Activated naive CD4-positive, alpha-beta T cell treated with anti-CD3 and anti-CD28 coated beads, Interleukin-2, amount 50 U/mL, for 24 hours (primary cell): ENCODE measurements at regions not wholly inside any gene's neighbourhood (a gene's known extent, or its start where the extent isn't known, plus 50 kb on each side); places are given as distances from the start of the nearest gene placed in this dataset.

ENCODE experiments used
- H3K27ac Mint-ChIP-seq: one replicate; pipeline ENCODE4 v1.8.0; 2021; ENCODE audit warnings: mild to moderate bottlenecking, mixed read lengths
- H3K27me3 Mint-ChIP-seq: one replicate; pipeline ENCODE4 v1.8.0; 2021; ENCODE audit warnings: mixed read lengths
- H3K36me3 Mint-ChIP-seq: one replicate; pipeline ENCODE4 v1.8.0; 2021; ENCODE audit warnings: mixed read lengths
- H3K4me1 Mint-ChIP-seq: one replicate; pipeline ENCODE4 v1.8.0; 2021; ENCODE audit warnings: mixed read lengths
- H3K4me3 Mint-ChIP-seq: one replicate; pipeline ENCODE4 v1.8.0; 2021; ENCODE audit warnings: mild to moderate bottlenecking, mixed read lengths
- H3K9me3 Mint-ChIP-seq: one replicate; pipeline ENCODE4 v1.8.0; 2021; ENCODE audit warnings: mixed read lengths

DNA sequence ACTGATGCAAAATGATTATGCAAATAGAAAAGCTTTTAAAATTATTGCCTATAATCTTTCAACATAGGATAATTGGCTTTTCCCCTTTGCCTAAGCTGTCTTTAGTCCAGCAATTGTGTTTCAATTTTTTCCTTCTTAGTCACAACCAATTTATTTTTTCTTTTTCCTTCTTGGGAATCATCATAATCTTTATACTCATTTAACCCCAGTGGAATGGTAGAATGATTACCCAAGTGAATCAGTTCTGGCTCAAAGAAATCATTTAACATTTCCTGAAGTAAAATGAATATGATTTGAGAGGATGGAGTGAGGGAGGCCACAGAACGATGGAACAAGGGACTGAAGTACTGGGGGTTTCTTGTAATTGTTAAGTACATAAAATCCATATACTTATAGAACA, 93.0 kb upstream of the CRIM1 start:
- H3K27me3 Mint-ChIP-seq = no peaks in the 10 kb centered on the region
- H3K27ac Mint-ChIP-seq = no peak overlapping the region
- peaks cover 2% of the 10 kb centered on the region for H3K36me3 Mint-ChIP-seq
- peaks cover 13% of the 10 kb centered on the region for H3K9me3 Mint-ChIP-seq
- H3K4me3 Mint-ChIP-seq = no peak overlapping the region
- H3K4me1 Mint-ChIP-seq = no peaks in the 10 kb centered on the region

DNA sequence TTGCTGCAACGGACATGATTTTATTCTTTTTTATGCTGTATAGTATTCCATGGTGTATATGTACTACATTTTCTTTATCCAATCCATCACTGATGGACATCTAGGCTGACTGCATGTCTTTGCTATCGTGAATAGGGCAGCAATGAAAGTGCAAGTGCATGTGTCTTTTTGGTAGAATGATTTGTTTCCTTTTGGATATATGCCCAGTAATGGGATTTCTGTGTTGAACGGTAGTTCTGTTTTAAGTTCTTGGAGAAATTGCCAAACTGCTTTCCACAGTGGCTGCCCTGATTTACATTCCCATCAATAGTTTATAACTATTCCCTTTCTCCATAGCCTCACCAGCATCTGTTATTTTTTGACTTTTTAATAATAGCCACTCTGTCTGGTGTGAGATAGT, 99.7 kb upstream of the CRIM1 start:
- H3K9me3 Mint-ChIP-seq = no peaks in the 10 kb centered on the region
- H3K36me3 Mint-ChIP-seq = no peaks in the 10 kb centered on the region
- no peaks in the 10 kb centered on the region for H3K4me1 Mint-ChIP-seq
- no peak overlapping the region for H3K27ac Mint-ChIP-seq
- H3K27me3 Mint-ChIP-seq = no peaks in the 10 kb centered on the region
- no peak overlapping the region for H3K4me3 Mint-ChIP-seq

GRCh38 chr2:36253086-36253485, 102.5 kb upstream of the CRIM1 start:
- Mint-ChIP-seq H3K36me3 (no peaks in the 10 kb centered on the region), H3K4me1 (peaks cover 9% of the 10 kb centered on the region), H3K27ac (no peak overlapping the region), H3K9me3 (no peaks in the 10 kb centered on the region), H3K27me3 (no peaks in the 10 kb centered on the region), H3K4me3 (no peak overlapping the region)

GRCh38 chr2:36246320-36246990, 109.1 kb upstream of the CRIM1 start:
- H3K4me3 Mint-ChIP-seq = peak overlapping the region; percentile 83
- H3K36me3 Mint-ChIP-seq = peaks cover 2% of the 10 kb centered on the region
- H3K4me1 Mint-ChIP-seq = peaks cover 73% of the 10 kb centered on the region
- no peaks in the 10 kb centered on the region for H3K27me3 Mint-ChIP-seq
- peak overlapping the region; percentile 91 for H3K27ac Mint-ChIP-seq
- H3K9me3 Mint-ChIP-seq = no peaks in the 10 kb centered on the region

- Mint-ChIP-seq H3K4me1 (peaks cover 82% of the 10 kb centered on the region), H3K27ac (peak overlapping the region; percentile 72), H3K4me3 (peak overlapping the region; percentile 55), H3K27me3 (no peaks in the 10 kb centered on the region), H3K9me3 (no peaks in the 10 kb centered on the region), H3K36me3 (peaks cover 2% of the 10 kb centered on the region)
Measured at GRCh38 chr2:36245651-36246050, 109.9 kb upstream of the CRIM1 start.

DNA sequence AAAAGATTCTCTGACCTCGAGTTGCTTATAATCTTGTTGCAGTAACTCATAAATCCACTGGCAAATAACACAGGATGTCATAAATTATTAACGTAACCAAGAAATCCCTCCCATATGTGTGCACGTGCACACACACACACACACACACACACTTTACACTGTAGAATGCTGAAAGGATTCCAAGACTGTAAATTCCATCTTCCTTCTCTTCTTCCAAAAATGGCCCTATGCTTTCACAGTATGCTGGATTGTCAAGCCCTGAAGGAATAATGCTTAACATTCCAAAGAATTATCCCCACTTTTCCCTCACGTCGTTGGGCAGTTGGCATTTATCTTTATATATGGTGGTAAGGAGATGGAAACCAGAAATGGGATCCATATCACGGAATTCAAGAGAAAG, 117.5 kb upstream of the CRIM1 start:
- no peak overlapping the region for H3K4me3 Mint-ChIP-seq
- no peaks in the 10 kb centered on the region for H3K27me3 Mint-ChIP-seq
- no peaks in the 10 kb centered on the region for H3K36me3 Mint-ChIP-seq
- H3K27ac Mint-ChIP-seq = no peak overlapping the region
- H3K9me3 Mint-ChIP-seq = no peaks in the 10 kb centered on the region
- peaks cover 43% of the 10 kb centered on the region for H3K4me1 Mint-ChIP-seq

- no peaks in the 10 kb centered on the region for H3K36me3 Mint-ChIP-seq
- no peaks in the 10 kb centered on the region for H3K9me3 Mint-ChIP-seq
- no peak overlapping the region for H3K27ac Mint-ChIP-seq
- H3K27me3 Mint-ChIP-seq = no peaks in the 10 kb centered on the region
- H3K4me1 Mint-ChIP-seq = peaks cover 21% of the 10 kb centered on the region
- no peak overlapping the region for H3K4me3 Mint-ChIP-seq
Measured at GRCh38 chr2:36235882-36236281, 119.7 kb upstream of the CRIM1 start.

DNA sequence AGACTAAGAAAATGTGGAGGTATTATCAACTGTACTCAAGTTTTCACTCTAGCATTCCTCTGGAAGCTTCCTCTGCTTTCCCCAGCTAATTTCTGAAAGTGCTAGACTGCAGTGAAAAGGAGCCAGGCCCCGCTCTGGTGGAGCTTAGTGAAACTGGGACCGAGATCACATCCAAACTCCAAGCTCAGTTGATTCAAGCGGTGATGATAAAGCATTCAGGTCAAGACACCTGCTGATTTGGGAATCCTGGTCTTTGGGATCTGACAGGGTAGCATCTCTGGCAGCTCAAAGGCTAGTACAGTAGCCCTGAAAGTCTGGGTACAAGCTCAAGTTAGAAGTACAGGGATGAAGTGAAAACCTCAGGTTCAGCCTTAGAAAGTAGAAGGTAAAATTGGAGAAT, 120.2 kb upstream of the CRIM1 start:
- Mint-ChIP-seq H3K9me3 (no peaks in the 10 kb centered on the region), H3K4me3 (no peak overlapping the region), H3K27ac (no peak overlapping the region), H3K27me3 (no peaks in the 10 kb centered on the region), H3K4me1 (peaks cover 16% of the 10 kb centered on the region), H3K36me3 (no peaks in the 10 kb centered on the region)

DNA sequence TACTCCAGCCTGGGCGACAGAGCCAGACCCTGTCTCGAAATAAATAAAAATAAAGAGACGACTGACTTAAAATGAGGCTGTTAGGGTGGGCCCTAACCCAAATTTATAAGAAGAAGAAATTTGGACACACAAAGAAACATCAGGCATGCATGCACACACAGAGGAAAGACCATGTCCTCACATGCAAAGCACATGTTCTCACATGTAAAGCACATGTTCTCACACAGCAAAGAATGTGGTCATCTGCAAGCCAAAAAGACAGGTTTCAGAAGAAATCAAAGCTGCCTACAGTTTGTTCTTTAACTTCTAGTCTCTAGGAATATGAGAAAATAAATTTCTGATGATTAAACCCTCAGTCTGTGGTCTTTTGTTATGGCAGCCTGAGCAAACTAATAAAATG, 132.3 kb upstream of the CRIM1 start:
- no peak overlapping the region for H3K27ac Mint-ChIP-seq
- H3K27me3 Mint-ChIP-seq = no peaks in the 10 kb centered on the region
- H3K4me3 Mint-ChIP-seq = no peak overlapping the region

GRCh38 chr2:36222485-36222884, 133.1 kb upstream of the CRIM1 start:
- Mint-ChIP-seq H3K27me3 (no peaks in the 10 kb centered on the region), H3K27ac (no peak overlapping the region), H3K36me3 (no peaks in the 10 kb centered on the region), H3K9me3 (no peaks in the 10 kb centered on the region), H3K4me3 (no peak overlapping the region), H3K4me1 (no peaks in the 10 kb centered on the region)

More for the DNA sequence above, 132.3 kb upstream of the CRIM1 start:
- Mint-ChIP-seq H3K4me1 (no peaks in the 10 kb centered on the region), H3K9me3 (no peaks in the 10 kb centered on the region), H3K36me3 (no peaks in the 10 kb centered on the region)

- H3K9me3 Mint-ChIP-seq = peaks cover 7% of the 10 kb centered on the region
- H3K36me3 Mint-ChIP-seq = peaks cover 3% of the 10 kb centered on the region
- no peak overlapping the region for H3K27ac Mint-ChIP-seq
- peaks cover 2% of the 10 kb centered on the region for H3K27me3 Mint-ChIP-seq
- no peaks in the 10 kb centered on the region for H3K4me1 Mint-ChIP-seq
- H3K4me3 Mint-ChIP-seq = no peak overlapping the region
Measured at GRCh38 chr2:36214691-36215090, 140.9 kb upstream of the CRIM1 start.

GRCh38 chr2:36203366-36203765, 152.2 kb upstream of the CRIM1 start:
- Mint-ChIP-seq H3K4me1 (no peaks in the 10 kb centered on the region), H3K27ac (no peak overlapping the region), H3K27me3 (peaks cover 2% of the 10 kb centered on the region), H3K36me3 (no peaks in the 10 kb centered on the region), H3K4me3 (no peak overlapping the region), H3K9me3 (peaks cover 8% of the 10 kb centered on the region)

GRCh38 chr2:36197181-36197971, 158.2 kb upstream of the CRIM1 start:
- Mint-ChIP-seq H3K36me3 (no peaks in the 10 kb centered on the region), H3K4me3 (no peak overlapping the region), H3K9me3 (peaks cover 8% of the 10 kb centered on the region), H3K27ac (no peak overlapping the region), H3K4me1 (no peaks in the 10 kb centered on the region), H3K27me3 (peaks cover 2% of the 10 kb centered on the region)

- Mint-ChIP-seq H3K27ac (no peak overlapping the region), H3K9me3 (no peaks in the 10 kb centered on the region), H3K4me3 (no peak overlapping the region), H3K27me3 (no peaks in the 10 kb centered on the region), H3K36me3 (no peaks in the 10 kb centered on the region), H3K4me1 (no peaks in the 10 kb centered on the region)
Measured at GRCh38 chr2:36193680-36194079, 161.9 kb upstream of the CRIM1 start.

- Mint-ChIP-seq H3K27ac (no peak overlapping the region), H3K4me1 (no peaks in the 10 kb centered on the region), H3K4me3 (no peak overlapping the region), H3K27me3 (no peaks in the 10 kb centered on the region), H3K36me3 (no peaks in the 10 kb centered on the region), H3K9me3 (no peaks in the 10 kb centered on the region)
Measured at GRCh38 chr2:36192983-36193382, 162.6 kb upstream of the CRIM1 start.

DNA sequence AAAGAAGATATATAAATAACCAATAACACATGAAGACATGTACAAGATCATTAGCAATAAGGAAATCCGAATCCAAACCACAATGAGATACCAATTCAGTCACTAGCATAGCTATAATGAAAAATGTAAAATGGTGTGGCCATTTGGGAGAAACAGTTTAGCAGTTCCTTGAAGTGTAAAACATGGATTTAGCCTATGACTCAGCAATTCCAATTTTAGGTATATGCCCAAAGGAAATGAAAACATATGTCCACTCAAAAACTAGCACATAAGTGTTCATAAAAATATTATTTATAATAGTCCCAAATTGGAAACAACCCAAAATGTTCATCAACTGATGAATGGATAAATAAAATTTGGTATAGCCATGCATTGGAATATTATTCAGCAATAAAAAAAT, 165.5 kb upstream of the CRIM1 start:
- Mint-ChIP-seq H3K27me3 (no peaks in the 10 kb centered on the region), H3K4me3 (no peak overlapping the region), H3K27ac (no peak overlapping the region), H3K36me3 (no peaks in the 10 kb centered on the region), H3K4me1 (no peaks in the 10 kb centered on the region), H3K9me3 (no peaks in the 10 kb centered on the region)
